ENCODE measurements at regions not wholly inside any gene's neighbourhood (a gene's known extent, or its start where the extent isn't known, plus 50 kb on each side); places are given as distances from the start of the nearest gene placed in this dataset.

- Mint-ChIP-seq H3K27me3 (ENCODE audit: low read depth) (no peaks in the 10 kb centered on the region), H3K4me1 (ENCODE audit: low read depth) (no peaks in the 10 kb centered on the region), H3K9me3 (no peaks in the 10 kb centered on the region), H3K4me3 (no peak overlapping the region), H3K27ac (no peak overlapping the region), H3K36me3 (ENCODE audit: low read depth) (no peaks in the 10 kb centered on the region)
- DNase-seq (ENCODE audit: low spot score): no peak
Observed at GRCh38 chr13:52975969-52976368, 52.6 kb upstream of the OLFM4 start.

- Mint-ChIP-seq H3K27me3 (ENCODE audit: low read depth) (no peaks in the 10 kb centered on the region), H3K4me3 (no peak overlapping the region), H3K4me1 (ENCODE audit: low read depth) (no peaks in the 10 kb centered on the region), H3K9me3 (no peaks in the 10 kb centered on the region), H3K36me3 (ENCODE audit: low read depth) (no peaks in the 10 kb centered on the region), H3K27ac (no peak overlapping the region)
- no peak for DNase-seq (ENCODE audit: low spot score)
Observed at GRCh38 chr13:52975161-52975560, 53.5 kb upstream of the OLFM4 start.

GRCh38 chr13:52974711-52975110 is 53.9 kb upstream of the OLFM4 start:
- no peak overlapping the region for H3K27ac Mint-ChIP-seq
- no peaks in the 10 kb centered on the region for H3K27me3 Mint-ChIP-seq (ENCODE audit: low read depth)
- no peaks in the 10 kb centered on the region for H3K9me3 Mint-ChIP-seq
- no peak for DNase-seq (ENCODE audit: low spot score)
- no peak overlapping the region for H3K4me3 Mint-ChIP-seq
- H3K36me3 Mint-ChIP-seq (ENCODE audit: low read depth): no peaks in the 10 kb centered on the region
- no peaks in the 10 kb centered on the region for H3K4me1 Mint-ChIP-seq (ENCODE audit: low read depth)

- Mint-ChIP-seq H3K36me3 (ENCODE audit: low read depth) (no peaks in the 10 kb centered on the region), H3K4me3 (no peak overlapping the region), H3K9me3 (no peaks in the 10 kb centered on the region), H3K27me3 (ENCODE audit: low read depth) (peaks cover 3% of the 10 kb centered on the region), H3K4me1 (ENCODE audit: low read depth) (no peaks in the 10 kb centered on the region), H3K27ac (no peak overlapping the region)
- DNase-seq (ENCODE audit: low spot score): no peak
Observed at GRCh38 chr13:52969373-52969772, 59.2 kb upstream of the OLFM4 start.

GRCh38 chr13:52968074-52968700 is 60.4 kb upstream of the OLFM4 start:
- no peaks in the 10 kb centered on the region for H3K4me1 Mint-ChIP-seq (ENCODE audit: low read depth)
- peaks cover 3% of the 10 kb centered on the region for H3K27me3 Mint-ChIP-seq (ENCODE audit: low read depth)
- H3K36me3 Mint-ChIP-seq (ENCODE audit: low read depth): no peaks in the 10 kb centered on the region
- no peaks in the 10 kb centered on the region for H3K9me3 Mint-ChIP-seq
- H3K27ac Mint-ChIP-seq: no peak overlapping the region
- peak; percentile 24 for DNase-seq (ENCODE audit: low spot score)
- H3K4me3 Mint-ChIP-seq: no peak overlapping the region

GRCh38 chr13:52961987-52962386 is 66.6 kb upstream of the OLFM4 start:
- H3K27ac Mint-ChIP-seq: no peak overlapping the region
- no peak for DNase-seq (ENCODE audit: low spot score)
- H3K36me3 Mint-ChIP-seq (ENCODE audit: low read depth): no peaks in the 10 kb centered on the region
- H3K9me3 Mint-ChIP-seq: no peaks in the 10 kb centered on the region
- no peaks in the 10 kb centered on the region for H3K27me3 Mint-ChIP-seq (ENCODE audit: low read depth)
- no peaks in the 10 kb centered on the region for H3K4me1 Mint-ChIP-seq (ENCODE audit: low read depth)
- no peak overlapping the region for H3K4me3 Mint-ChIP-seq

GRCh38 chr13:52961256-52961910 is 67.2 kb upstream of the OLFM4 start:
- DNase-seq (ENCODE audit: low spot score): no peak
- Mint-ChIP-seq H3K9me3 (no peaks in the 10 kb centered on the region), H3K27ac (no peak overlapping the region), H3K36me3 (ENCODE audit: low read depth) (no peaks in the 10 kb centered on the region), H3K4me3 (no peak overlapping the region), H3K27me3 (ENCODE audit: low read depth) (no peaks in the 10 kb centered on the region), H3K4me1 (ENCODE audit: low read depth) (no peaks in the 10 kb centered on the region)

- H3K4me1 Mint-ChIP-seq (ENCODE audit: low read depth): no peaks in the 10 kb centered on the region
- H3K9me3 Mint-ChIP-seq: no peaks in the 10 kb centered on the region
- no peak for DNase-seq (ENCODE audit: low spot score)
- no peaks in the 10 kb centered on the region for H3K36me3 Mint-ChIP-seq (ENCODE audit: low read depth)
- no peak overlapping the region for H3K4me3 Mint-ChIP-seq
- no peak overlapping the region for H3K27ac Mint-ChIP-seq
- no peaks in the 10 kb centered on the region for H3K27me3 Mint-ChIP-seq (ENCODE audit: low read depth)
Observed at GRCh38 chr13:52955472-52955874, 73.1 kb upstream of the OLFM4 start.

GRCh38 chr13:52954838-52955237 is 73.8 kb upstream of the OLFM4 start:
- H3K4me1 Mint-ChIP-seq (ENCODE audit: low read depth): no peaks in the 10 kb centered on the region
- no peaks in the 10 kb centered on the region for H3K9me3 Mint-ChIP-seq
- H3K27me3 Mint-ChIP-seq (ENCODE audit: low read depth): no peaks in the 10 kb centered on the region
- H3K27ac Mint-ChIP-seq: no peak overlapping the region
- no peak overlapping the region for H3K4me3 Mint-ChIP-seq
- H3K36me3 Mint-ChIP-seq (ENCODE audit: low read depth): no peaks in the 10 kb centered on the region
- DNase-seq (ENCODE audit: low spot score): no peak

- H3K9me3 Mint-ChIP-seq: no peaks in the 10 kb centered on the region
Observed at GRCh38 chr13:52950436-52950956, 78.1 kb upstream of the OLFM4 start.

GRCh38 chr13:52949742-52950141 is 78.9 kb upstream of the OLFM4 start:
- no peaks in the 10 kb centered on the region for H3K27me3 Mint-ChIP-seq (ENCODE audit: low read depth)
- no peaks in the 10 kb centered on the region for H3K9me3 Mint-ChIP-seq
- H3K36me3 Mint-ChIP-seq (ENCODE audit: low read depth): no peaks in the 10 kb centered on the region
- no peak overlapping the region for H3K27ac Mint-ChIP-seq
- H3K4me1 Mint-ChIP-seq (ENCODE audit: low read depth): no peaks in the 10 kb centered on the region
- no peak overlapping the region for H3K4me3 Mint-ChIP-seq
- DNase-seq (ENCODE audit: low spot score): no peak

More at GRCh38 chr13:52950436-52950956, 78.1 kb upstream of the OLFM4 start:
- Mint-ChIP-seq H3K4me1 (ENCODE audit: low read depth) (no peaks in the 10 kb centered on the region), H3K4me3 (no peak overlapping the region), H3K27ac (no peak overlapping the region), H3K36me3 (ENCODE audit: low read depth) (no peaks in the 10 kb centered on the region), H3K27me3 (ENCODE audit: low read depth) (no peaks in the 10 kb centered on the region)
- DNase-seq (ENCODE audit: low spot score): no peak

- Mint-ChIP-seq H3K36me3 (ENCODE audit: low read depth) (no peaks in the 10 kb centered on the region), H3K27ac (no peak overlapping the region), H3K9me3 (no peaks in the 10 kb centered on the region), H3K4me1 (ENCODE audit: low read depth) (no peaks in the 10 kb centered on the region), H3K4me3 (no peak overlapping the region), H3K27me3 (ENCODE audit: low read depth) (no peaks in the 10 kb centered on the region)
- DNase-seq (ENCODE audit: low spot score): no peak
Observed at GRCh38 chr13:52949044-52949443, 79.6 kb upstream of the OLFM4 start.

GRCh38 chr13:52947921-52948373 is 80.7 kb upstream of the OLFM4 start:
- H3K4me1 Mint-ChIP-seq (ENCODE audit: low read depth): no peaks in the 10 kb centered on the region
- no peaks in the 10 kb centered on the region for H3K9me3 Mint-ChIP-seq
- no peak for DNase-seq (ENCODE audit: low spot score)
- H3K4me3 Mint-ChIP-seq: no peak overlapping the region
- H3K36me3 Mint-ChIP-seq (ENCODE audit: low read depth): no peaks in the 10 kb centered on the region
- H3K27me3 Mint-ChIP-seq (ENCODE audit: low read depth): no peaks in the 10 kb centered on the region
- H3K27ac Mint-ChIP-seq: no peak overlapping the region

GRCh38 chr13:52945348-52945747 is 83.3 kb upstream of the OLFM4 start:
- Mint-ChIP-seq H3K27me3 (ENCODE audit: low read depth) (no peaks in the 10 kb centered on the region), H3K9me3 (no peaks in the 10 kb centered on the region), H3K27ac (no peak overlapping the region), H3K36me3 (ENCODE audit: low read depth) (no peaks in the 10 kb centered on the region), H3K4me3 (no peak overlapping the region), H3K4me1 (ENCODE audit: low read depth) (no peaks in the 10 kb centered on the region)
- no peak for DNase-seq (ENCODE audit: low spot score)

- Mint-ChIP-seq H3K27ac (no peak overlapping the region), H3K4me1 (ENCODE audit: low read depth) (no peaks in the 10 kb centered on the region), H3K9me3 (no peaks in the 10 kb centered on the region), H3K27me3 (ENCODE audit: low read depth) (no peaks in the 10 kb centered on the region), H3K36me3 (ENCODE audit: low read depth) (no peaks in the 10 kb centered on the region), H3K4me3 (no peak overlapping the region)
- DNase-seq (ENCODE audit: low spot score): no peak
Observed at GRCh38 chr13:52944697-52945096, 83.9 kb upstream of the OLFM4 start.
